CD4-positive, alpha-beta T cell (primary cell): ENCODE measurements at regions not wholly inside any gene's neighbourhood (a gene's known extent, or its start where the extent isn't known, plus 50 kb on each side); places are given as distances from the start of the nearest gene placed in this dataset.
"Not testable (repeated sequence)": the region's sequence is repeated elsewhere in the genome, so short reads cannot be mapped to it uniquely, and the experiment has no call there.

Source experiments
- ATAC-seq: fragments of 200-7000 bp; cut with Tn5 transposase; one replicate; pipeline ENCODE4 v1.10.0; 2022; ENCODE audit warnings: mild to moderate bottlenecking; ENCODE audit not compliant: poor library complexity
- CTCF ChIA-PET: fragments of 350-600 bp; sonication (Branson Sonifier 250); formaldehyde crosslinking; loops from one replicate; lab custom pipeline; 2021; ENCODE audit warnings: antibody characterized with exemption, inconsistent platforms; lab: Charles Lee
- POLR2A ChIA-PET: fragments of 350-600 bp; sonication (Branson Sonifier 250); formaldehyde crosslinking; loops from one replicate; lab custom pipeline; 2021; ENCODE audit warnings: antibody characterized with exemption, inconsistent platforms; lab: Charles Lee
- DNase-seq, 14 experiments: peaks; one replicate each; pipeline ENCODE4 v3.0.0-alpha.2; 2013 to 2020; ENCODE audit warnings: mixed read lengths in 2 of 14
- H3K27ac ChIP-seq, 2 donors: one replicate each; pipeline versions ENCODE4 v1.5.1 to v1.7.0; 2013; ENCODE audit warnings: low read length in 2 of 2, low read depth in 1 of 2, mild to moderate bottlenecking in 1 of 2
- H3K27me3 ChIP-seq, 2 experiments: 1 replicate in 1 of 2; 2 replicates in 1 of 2; pipeline versions ENCODE4 v1.6.1 to v1.7.0; 2013; ENCODE audit warnings: low read length in 2 of 2, control low read depth in 1 of 2, mild to moderate bottlenecking in 1 of 2, moderate library complexity in 1 of 2; ENCODE audit not compliant: insufficient read depth in 2 of 2, control insufficient read depth in 1 of 2
- H3K36me3 ChIP-seq: one replicate; pipeline ENCODE4 v1.6.1; 2013; ENCODE audit warnings: low read length, control low read depth; ENCODE audit not compliant: insufficient read depth
- H3K4me1 ChIP-seq: one replicate; pipeline ENCODE4 v1.6.1; 2013; ENCODE audit warnings: low read length, control low read depth; ENCODE audit not compliant: insufficient read depth
- H3K4me3 ChIP-seq: one replicate; pipeline ENCODE4 v1.5.1; 2013; ENCODE audit warnings: mild to moderate bottlenecking, low read length, moderate library complexity
- H3K9me3 ChIP-seq, 2 experiments: 1 replicate in 1 of 2; 2 replicates in 1 of 2; pipeline versions ENCODE4 v1.6.1 to v1.7.0; 2013; ENCODE audit warnings: low read length in 2 of 2, mild to moderate bottlenecking in 2 of 2, control low read depth in 1 of 2, moderate library complexity in 1 of 2; ENCODE audit not compliant: control insufficient read depth in 1 of 2, insufficient read depth in 1 of 2
- H3K27ac Mint-ChIP-seq: one replicate; pipeline ENCODE4 v1.8.0; 2020; ENCODE audit warnings: mixed read lengths
- H3K27me3 Mint-ChIP-seq: one replicate; pipeline ENCODE4 v1.8.0; 2021; ENCODE audit warnings: mixed read lengths
- H3K36me3 Mint-ChIP-seq: one replicate; pipeline ENCODE4 v1.8.0; 2021; ENCODE audit warnings: low read depth, mixed read lengths
- H3K4me1 Mint-ChIP-seq: one replicate; pipeline ENCODE4 v1.8.0; 2021; ENCODE audit warnings: low read depth, mixed read lengths
- H3K4me3 Mint-ChIP-seq: one replicate; pipeline ENCODE4 v1.8.0; 2020; ENCODE audit warnings: mild to moderate bottlenecking, mixed read lengths
- H3K9me3 Mint-ChIP-seq: one replicate; pipeline ENCODE4 v1.8.0; 2020; ENCODE audit warnings: mixed read lengths
- CTCF ChIP-seq: fragments of 200-600 bp; IDR thresholded peaks from one replicate; pipeline ENCODE4 v1.8.0; 2022; ENCODE audit warnings: antibody characterized with exemption, mild to moderate bottlenecking
- intact Hi-C, 2 experiments: fragments of 100-400 bp; cut with DNase I in 1 of 2; cut with micrococcal nuclease in 1 of 2; formaldehyde crosslinking; loops; one replicate each; pipeline versions ENCODE4 v1.15.1 to v1.9.0; 2023 to 2025; cut with DNase I, micrococcal nuclease

- no peaks in the 10 kb centered on the region for H3K36me3 ChIP-seq
- no peak overlapping the region for H3K4me3 ChIP-seq
- no peak overlapping the region for H3K27ac ChIP-seq
- no peaks in the 10 kb centered on the region for H3K27me3 ChIP-seq
- no peaks in the 10 kb centered on the region for H3K4me1 Mint-ChIP-seq
- ChIA-PET CTCF (no interaction called here), POLR2A (no interaction called here)
- no peak overlapping the region for H3K27ac Mint-ChIP-seq
- DNase-seq (no peak), ATAC-seq (no peak)
- H3K4me3 Mint-ChIP-seq, result no peak overlapping the region
- H3K27me3 Mint-ChIP-seq, result no peaks in the 10 kb centered on the region
- TF ChIP-seq CTCF, result no peak
- intact Hi-C loops, result no loop called here
- no peaks in the 10 kb centered on the region for H3K9me3 ChIP-seq
- peaks cover 7% of the 10 kb centered on the region for H3K9me3 Mint-ChIP-seq
- H3K4me1 ChIP-seq, result no peaks in the 10 kb centered on the region
- H3K36me3 Mint-ChIP-seq, result no peaks in the 10 kb centered on the region
Observed at GRCh38 chr9:102428305-102428704, 566.8 kb upstream of the CYLC2 start.

GRCh38 chr9:102416251-102416650 lies 578.9 kb upstream of the CYLC2 start:
- ATAC-seq, H3K4me3 ChIP-seq, CTCF ChIA-PET, DNase-seq, H3K4me3 Mint-ChIP-seq, intact Hi-C loops, H3K27ac Mint-ChIP-seq, H3K4me1 ChIP-seq, H3K27me3 ChIP-seq, POLR2A ChIA-PET, H3K4me1 Mint-ChIP-seq, H3K36me3 Mint-ChIP-seq, H3K27me3 Mint-ChIP-seq, H3K36me3 ChIP-seq, H3K27ac ChIP-seq: not testable (repeated sequence)
- peaks cover 15% of the 10 kb centered on the region for H3K9me3 Mint-ChIP-seq
- H3K9me3 ChIP-seq, result peaks cover 17 to 23% of the 10 kb centered on the region in 2 experiments

- Mint-ChIP-seq H3K27me3 (no peaks in the 10 kb centered on the region), H3K36me3 (no peaks in the 10 kb centered on the region), H3K27ac (no peak overlapping the region), H3K4me1 (no peaks in the 10 kb centered on the region), H3K9me3 (peaks cover 3% of the 10 kb centered on the region), H3K4me3 (no peak overlapping the region)
- H3K27me3 ChIP-seq, result no peaks in the 10 kb centered on the region
- peaks cover 3 to 5% of the 10 kb centered on the region in 2 experiments for H3K9me3 ChIP-seq
- H3K4me1 ChIP-seq, result no peaks in the 10 kb centered on the region
- DNase-seq (no peak), ATAC-seq (no peak)
- POLR2A ChIA-PET, result no interaction called here
- CTCF ChIA-PET, result no interaction called here
- intact Hi-C loops, result no loop called here
- H3K36me3 ChIP-seq, result no peaks in the 10 kb centered on the region
- H3K27ac ChIP-seq, result no peak overlapping the region
- TF ChIP-seq CTCF, result no peak
- no peak overlapping the region for H3K4me3 ChIP-seq
Observed at GRCh38 chr9:102405218-102405867, 589.8 kb upstream of the CYLC2 start.

- Mint-ChIP-seq H3K27me3 (no peaks in the 10 kb centered on the region), H3K4me3 (no peak overlapping the region), H3K27ac (no peak overlapping the region), H3K36me3 (no peaks in the 10 kb centered on the region), H3K4me1 (no peaks in the 10 kb centered on the region), H3K9me3 (peaks cover 8% of the 10 kb centered on the region)
- H3K36me3 ChIP-seq, result no peaks in the 10 kb centered on the region
- ChIA-PET POLR2A (no interaction called here), CTCF (no interaction called here)
- no peaks in the 10 kb centered on the region for H3K9me3 ChIP-seq
- no peak overlapping the region for H3K27ac ChIP-seq
- intact Hi-C loops, result no loop called here
- DNase-seq (no peak), ATAC-seq (no peak)
- no peaks in the 10 kb centered on the region for H3K27me3 ChIP-seq
- no peak overlapping the region for H3K4me3 ChIP-seq
- H3K4me1 ChIP-seq, result no peaks in the 10 kb centered on the region
- TF ChIP-seq CTCF, result no peak
Observed at GRCh38 chr9:102403514-102403913, 591.6 kb upstream of the CYLC2 start.
